ENCODE measurements at regions not wholly inside any gene's neighbourhood (a gene's known extent, or its start where the extent isn't known, plus 50 kb on each side); places are given as distances from the start of the nearest gene placed in this dataset.

- no peak overlapping the region for H3K4me3 Mint-ChIP-seq
- no peak overlapping the region for H3K27ac Mint-ChIP-seq
- no peaks in the 10 kb centered on the region for H3K27me3 Mint-ChIP-seq
- no peaks in the 10 kb centered on the region for H3K9me3 Mint-ChIP-seq
- H3K4me1 Mint-ChIP-seq: no peaks in the 10 kb centered on the region
- no peak for ATAC-seq (replicated peaks)
- no peaks in the 10 kb centered on the region for H3K36me3 Mint-ChIP-seq
- DNase-seq: no peak
These were observed 655.1 kb upstream of the SLC39A10 start for GRCh38 chr2:195001924-195002323.

DNA sequence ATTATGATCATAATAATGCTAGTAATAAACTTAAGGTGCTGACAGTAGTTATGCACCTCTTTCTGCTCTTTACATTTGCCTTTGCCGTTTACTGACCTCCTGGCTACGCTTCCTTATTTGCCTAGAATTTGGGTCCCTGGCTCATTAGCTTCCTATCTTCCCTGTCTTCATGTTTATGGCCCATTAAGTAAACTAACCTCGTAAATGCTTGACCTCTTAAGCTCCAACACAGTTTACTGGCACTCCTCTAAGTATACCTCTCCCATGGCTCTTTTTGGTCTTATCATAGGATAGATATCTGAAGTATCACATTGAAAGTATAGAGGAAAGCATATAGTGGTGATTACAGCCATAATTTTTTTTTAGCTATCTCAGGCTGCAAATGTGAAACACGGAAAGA is 657.3 kb upstream of the SLC39A10 start:
- H3K4me3 Mint-ChIP-seq: no peak overlapping the region
- ATAC-seq (replicated peaks) (no peak), DNase-seq (no peak)
- no peaks in the 10 kb centered on the region for H3K9me3 Mint-ChIP-seq
- H3K27ac Mint-ChIP-seq: no peak overlapping the region
- no peaks in the 10 kb centered on the region for H3K36me3 Mint-ChIP-seq
- no peaks in the 10 kb centered on the region for H3K4me1 Mint-ChIP-seq
- no peaks in the 10 kb centered on the region for H3K27me3 Mint-ChIP-seq

GRCh38 chr2:194992648-194993047 is 664.4 kb upstream of the SLC39A10 start:
- no peaks in the 10 kb centered on the region for H3K4me1 Mint-ChIP-seq
- H3K4me3 Mint-ChIP-seq: no peak overlapping the region
- H3K9me3 Mint-ChIP-seq: no peaks in the 10 kb centered on the region
- no peak overlapping the region for H3K27ac Mint-ChIP-seq
- H3K36me3 Mint-ChIP-seq: no peaks in the 10 kb centered on the region
- no peak for ATAC-seq (replicated peaks)
- no peak for DNase-seq
- H3K27me3 Mint-ChIP-seq: no peaks in the 10 kb centered on the region

DNA sequence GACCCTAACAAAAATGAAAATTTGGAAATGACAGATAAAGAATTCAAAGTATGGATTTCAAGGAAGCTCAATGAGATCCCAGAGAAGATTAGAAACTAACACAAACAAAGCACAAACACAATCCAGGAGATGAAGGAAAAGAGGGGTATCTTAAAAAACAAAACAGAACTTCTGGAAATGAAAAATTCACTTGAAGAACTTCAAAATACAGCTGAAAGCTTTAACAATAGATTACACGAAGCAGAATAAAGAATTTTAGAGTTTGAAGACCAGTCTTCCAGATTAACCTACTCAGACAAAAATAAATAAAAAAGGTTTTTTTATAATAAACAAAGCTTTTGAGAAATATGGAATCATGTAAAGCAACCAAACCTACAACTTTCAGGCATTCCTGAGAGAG is 671.8 kb upstream of the SLC39A10 start:
- ATAC-seq (replicated peaks) (no peak), DNase-seq (no peak)
- no peaks in the 10 kb centered on the region for H3K4me1 Mint-ChIP-seq
- H3K4me3 Mint-ChIP-seq: no peak overlapping the region
- peaks cover 17 to 28% of the 10 kb centered on the region in 2 donors for H3K9me3 Mint-ChIP-seq
- no peaks in the 10 kb centered on the region for H3K27me3 Mint-ChIP-seq
- no peaks in the 10 kb centered on the region for H3K36me3 Mint-ChIP-seq
- no peak overlapping the region for H3K27ac Mint-ChIP-seq

DNA sequence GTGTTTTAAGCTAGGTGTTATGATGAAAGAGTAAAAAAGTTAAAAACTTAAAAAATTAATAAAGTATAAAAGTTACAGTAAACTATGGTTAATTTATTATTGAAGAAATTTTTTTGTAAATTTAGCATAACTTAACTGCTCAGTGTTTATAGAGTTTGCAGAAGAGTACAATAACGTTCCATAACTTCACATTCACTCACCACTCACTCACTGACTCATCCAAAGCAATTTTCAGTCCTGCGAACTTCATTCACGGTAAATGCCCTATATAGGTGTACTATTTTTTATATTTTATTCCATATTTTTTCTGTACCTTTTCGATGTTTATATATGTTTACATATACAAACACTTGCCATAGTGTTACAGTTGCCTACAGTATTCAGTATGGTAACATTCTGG is 694.8 kb upstream of the SLC39A10 start:
- Mint-ChIP-seq H3K27ac (no peak overlapping the region), H3K4me3 (no peak overlapping the region), H3K27me3 (no peaks in the 10 kb centered on the region)

DNA sequence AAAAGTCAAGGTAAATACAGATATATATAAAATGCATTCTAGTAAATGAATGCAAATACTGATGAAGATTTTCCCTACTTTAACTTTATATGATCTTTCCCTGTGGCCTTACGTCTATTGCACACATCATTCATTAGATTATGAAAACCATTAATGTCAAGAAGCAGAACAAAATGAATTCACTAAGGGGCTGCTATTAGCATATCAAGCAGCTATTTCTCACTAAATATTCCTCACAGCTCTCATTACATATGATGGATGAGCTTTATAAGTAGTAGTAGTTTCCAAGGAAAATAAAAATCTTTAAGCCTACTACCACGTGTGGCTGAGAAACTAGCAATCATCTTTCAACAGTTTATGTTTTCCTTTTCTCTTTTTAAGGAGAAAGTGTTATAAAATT is 702.8 kb upstream of the SLC39A10 start:
- DNase-seq (no peak), ATAC-seq (replicated peaks) (no peak)
- Mint-ChIP-seq H3K4me3 (no peak overlapping the region), H3K9me3 (no peaks in the 10 kb centered on the region), H3K36me3 (no peaks in the 10 kb centered on the region), H3K27me3 (no peaks in the 10 kb centered on the region), H3K27ac (no peak overlapping the region), H3K4me1 (no peaks in the 10 kb centered on the region)

More for the DNA sequence above, 694.8 kb upstream of the SLC39A10 start:
- DNase-seq: no peak
- H3K9me3 Mint-ChIP-seq: peaks cover 11 to 21% of the 10 kb centered on the region in 2 donors
- no peaks in the 10 kb centered on the region for H3K4me1 Mint-ChIP-seq
- H3K36me3 Mint-ChIP-seq: no peaks in the 10 kb centered on the region
- ATAC-seq (replicated peaks): no peak

DNA sequence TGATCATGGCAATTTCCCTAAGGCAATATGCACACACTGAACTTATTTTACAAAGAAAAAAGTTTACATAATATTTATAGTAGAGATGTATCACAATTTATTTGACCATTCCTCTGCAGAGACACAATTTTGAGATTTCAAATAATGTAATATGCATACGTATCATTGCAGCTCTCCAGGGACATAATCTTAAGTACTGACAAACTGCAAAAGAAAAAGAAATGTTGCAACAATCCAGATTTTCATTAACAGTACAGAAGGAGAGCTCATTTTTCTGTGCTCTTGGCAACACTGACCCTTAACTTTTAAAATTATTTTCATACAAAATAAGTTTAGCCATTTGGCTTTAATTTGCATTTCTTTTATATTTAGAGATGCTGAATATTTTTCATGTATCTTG is 710.2 kb upstream of the SLC39A10 start:
- Mint-ChIP-seq H3K36me3 (no peaks in the 10 kb centered on the region), H3K27ac (no peak overlapping the region), H3K4me3 (no peak overlapping the region), H3K9me3 (no peaks in the 10 kb centered on the region), H3K4me1 (no peaks in the 10 kb centered on the region), H3K27me3 (no peaks in the 10 kb centered on the region)
- DNase-seq: no peak
- no peak for ATAC-seq (replicated peaks)

DNA sequence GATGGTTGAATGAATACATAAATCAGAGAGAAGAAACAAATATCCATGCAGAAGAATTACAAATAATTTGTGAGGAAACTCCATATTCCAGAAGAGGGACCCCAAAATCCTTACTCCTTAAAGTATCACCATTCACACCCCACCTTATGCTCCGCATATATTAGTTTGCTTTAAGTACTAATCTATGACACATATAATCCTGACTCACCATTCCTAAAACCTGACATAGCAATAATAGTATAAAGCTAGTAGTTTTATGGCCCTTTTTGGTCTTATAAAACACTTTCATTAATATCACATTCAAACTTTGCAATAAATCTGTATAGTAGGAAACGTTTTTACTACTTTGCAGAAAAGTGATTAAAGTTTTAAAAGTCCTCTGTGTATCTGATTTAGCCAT is 719.0 kb upstream of the SLC39A10 start:
- no peak overlapping the region for H3K27ac Mint-ChIP-seq
- no peaks in the 10 kb centered on the region for H3K36me3 Mint-ChIP-seq
- no peaks in the 10 kb centered on the region for H3K27me3 Mint-ChIP-seq
- H3K4me3 Mint-ChIP-seq: no peak overlapping the region
- ATAC-seq (replicated peaks): no peak
- no peak for DNase-seq
- no peaks in the 10 kb centered on the region for H3K4me1 Mint-ChIP-seq
- peaks cover 4% of the 10 kb centered on the region in 2 donors for H3K9me3 Mint-ChIP-seq

GRCh38 chr2:194927489-194927888 is 729.5 kb upstream of the SLC39A10 start:
- ATAC-seq (replicated peaks) (no peak), DNase-seq (no peak)
- no peaks in the 10 kb centered on the region for H3K36me3 Mint-ChIP-seq
- no peak overlapping the region for H3K4me3 Mint-ChIP-seq
- no peak overlapping the region for H3K27ac Mint-ChIP-seq
- H3K9me3 Mint-ChIP-seq: no peaks in the 10 kb centered on the region
- H3K4me1 Mint-ChIP-seq: no peaks in the 10 kb centered on the region
- no peaks in the 10 kb centered on the region for H3K27me3 Mint-ChIP-seq

- H3K4me1 Mint-ChIP-seq: no peaks in the 10 kb centered on the region
- H3K27me3 Mint-ChIP-seq: no peaks in the 10 kb centered on the region
- no peak overlapping the region for H3K4me3 Mint-ChIP-seq
- no peak for ATAC-seq (replicated peaks)
- no peaks in the 10 kb centered on the region for H3K9me3 Mint-ChIP-seq
- H3K36me3 Mint-ChIP-seq: no peaks in the 10 kb centered on the region
- H3K27ac Mint-ChIP-seq: no peak overlapping the region
- DNase-seq: no peak
These were observed 730.2 kb upstream of the SLC39A10 start for GRCh38 chr2:194926873-194927272.

DNA sequence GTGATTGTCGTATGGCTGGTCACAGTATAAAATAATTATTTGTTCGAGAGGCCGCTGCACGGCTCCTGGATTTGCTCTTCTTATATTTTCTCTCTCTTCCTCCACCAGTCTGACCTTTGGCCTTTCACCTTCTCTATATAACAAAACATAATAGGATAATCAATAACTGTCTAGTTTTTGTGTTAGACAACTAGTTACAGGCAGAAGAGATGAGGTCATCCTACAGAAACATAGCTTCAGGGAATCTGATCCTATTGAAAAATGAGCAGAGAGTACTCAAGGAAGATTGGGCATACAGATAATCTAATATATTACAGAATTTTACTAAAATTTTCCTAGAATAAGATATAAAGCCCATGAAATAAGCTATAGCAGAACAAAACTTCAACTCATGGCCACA is 731.3 kb upstream of the SLC39A10 start:
- no peaks in the 10 kb centered on the region for H3K4me1 Mint-ChIP-seq
- H3K27ac Mint-ChIP-seq: no peak overlapping the region
- ATAC-seq (replicated peaks) (no peak), DNase-seq (no peak)
- no peaks in the 10 kb centered on the region for H3K27me3 Mint-ChIP-seq
- H3K4me3 Mint-ChIP-seq: no peak overlapping the region
- no peaks in the 10 kb centered on the region for H3K36me3 Mint-ChIP-seq
- no peaks in the 10 kb centered on the region for H3K9me3 Mint-ChIP-seq

DNA sequence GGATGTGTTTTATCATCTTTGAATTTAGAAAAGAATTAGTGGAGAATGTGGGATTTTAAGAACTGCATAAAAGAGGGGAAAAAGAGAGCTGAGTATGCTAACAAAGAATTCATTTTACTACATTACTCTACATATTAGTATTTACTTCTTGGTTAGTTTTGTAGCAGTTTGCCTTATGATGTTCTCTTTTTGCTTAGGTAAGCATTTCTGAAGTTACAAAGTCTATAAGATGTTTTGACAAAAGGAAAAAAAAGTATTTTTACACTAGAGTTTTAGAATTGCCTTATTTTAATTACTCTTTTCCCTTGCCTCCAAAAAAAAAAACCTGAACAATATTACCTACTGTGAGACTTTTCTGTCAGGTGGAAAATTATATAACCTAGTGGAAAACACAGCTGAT is 739.5 kb upstream of the SLC39A10 start:
- Mint-ChIP-seq H3K27ac (no peak overlapping the region), H3K4me3 (no peak overlapping the region), H3K36me3 (no peaks in the 10 kb centered on the region), H3K27me3 (no peaks in the 10 kb centered on the region), H3K9me3 (no peaks in the 10 kb centered on the region), H3K4me1 (no peaks in the 10 kb centered on the region)
- ATAC-seq (replicated peaks): no peak
- no peak for DNase-seq

- DNase-seq (no peak), ATAC-seq (replicated peaks) (no peak)
- H3K36me3 Mint-ChIP-seq: no peaks in the 10 kb centered on the region
- H3K27ac Mint-ChIP-seq: no peak overlapping the region
- no peaks in the 10 kb centered on the region for H3K4me1 Mint-ChIP-seq
- H3K4me3 Mint-ChIP-seq: no peak overlapping the region
- H3K27me3 Mint-ChIP-seq: no peaks in the 10 kb centered on the region
- no peaks in the 10 kb centered on the region for H3K9me3 Mint-ChIP-seq
These were observed 741.5 kb upstream of the SLC39A10 start for GRCh38 chr2:194915485-194915884.

- ATAC-seq (replicated peaks): no peak
- H3K4me1 Mint-ChIP-seq: no peaks in the 10 kb centered on the region
- H3K4me3 Mint-ChIP-seq: no peak overlapping the region
These were observed 749.5 kb upstream of the SLC39A10 start for GRCh38 chr2:194907569-194907968.

DNA sequence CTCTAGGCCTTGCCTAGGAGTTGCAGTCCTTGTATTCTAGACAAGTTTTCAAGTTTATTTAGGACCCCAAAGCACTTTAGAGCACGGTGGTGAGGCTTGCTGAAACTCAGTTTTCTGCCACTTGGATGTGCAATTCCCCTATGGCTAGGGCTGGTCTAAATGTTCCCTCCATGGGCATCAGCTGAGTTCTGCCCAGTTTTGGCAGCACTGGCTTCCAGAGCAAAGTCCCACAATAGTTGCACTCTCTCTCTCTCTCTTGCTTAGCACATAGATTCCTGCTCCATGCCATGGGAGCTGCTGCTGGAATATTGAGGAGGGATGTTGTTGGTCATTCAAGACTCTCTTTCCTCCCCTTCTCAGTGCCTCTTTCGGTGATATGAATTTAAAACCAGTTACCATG is 760.2 kb upstream of the SLC39A10 start:
- Mint-ChIP-seq H3K4me1 (no peaks in the 10 kb centered on the region), H3K9me3 (no peaks in the 10 kb centered on the region), H3K27ac (no peak overlapping the region), H3K27me3 (peaks cover 0 to 4% of the 10 kb centered on the region in 2 donors), H3K4me3 (no peak overlapping the region), H3K36me3 (no peaks in the 10 kb centered on the region)
- no peak for DNase-seq
- ATAC-seq (replicated peaks): no peak

More at GRCh38 chr2:194907569-194907968, 749.5 kb upstream of the SLC39A10 start:
- DNase-seq: no peak
- H3K36me3 Mint-ChIP-seq: no peaks in the 10 kb centered on the region
- H3K9me3 Mint-ChIP-seq: peaks cover 3 to 8% of the 10 kb centered on the region in 2 donors
- no peak overlapping the region for H3K27ac Mint-ChIP-seq
- H3K27me3 Mint-ChIP-seq: no peaks in the 10 kb centered on the region

- Mint-ChIP-seq H3K4me1 (no peaks in the 10 kb centered on the region), H3K9me3 (no peaks in the 10 kb centered on the region), H3K4me3 (no peak overlapping the region), H3K27ac (no peak overlapping the region), H3K27me3 (no peaks in the 10 kb centered on the region), H3K36me3 (no peaks in the 10 kb centered on the region)
- DNase-seq: no peak
- no peak for ATAC-seq (replicated peaks)
These were observed 773.3 kb upstream of the SLC39A10 start for GRCh38 chr2:194883711-194884110.
